HepG2 (cell line): ENCODE measurements at regions not wholly inside any gene's neighbourhood (a gene's known extent, or its start where the extent isn't known, plus 50 kb on each side); places are given as distances from the start of the nearest gene placed in this dataset.
A peak's percentile ranks its signal among the peaks of the same experiment; 100 is the strongest.

ENCODE experiments used
- CCDC6 ChIP-seq: sonication (generic); formaldehyde crosslinking; IDR thresholded peaks from 2 replicates; pipeline ENCODE4 v1.8.1; 2022; ENCODE audit warnings: mild to moderate bottlenecking, missing genetic modification reagents, moderate library complexity
- DR1 ChIP-seq: sonication (generic); formaldehyde crosslinking; IDR thresholded peaks from 2 replicates; pipeline ENCODE4 v1.8.0; 2021; ENCODE audit warnings: mild to moderate bottlenecking, missing genetic modification reagents, inconsistent platforms
- EHMT2 ChIP-seq: fragments of 200-600 bp; sonication (generic); IDR thresholded peaks from 2 replicates; pipeline ENCODE4 v1.7.0; 2017; ENCODE audit warnings: antibody characterized with exemption, low read depth, low read length, borderline replicate concordance
- GATAD2A ChIP-seq: IDR thresholded peaks from 2 replicates; pipeline ENCODE4 v1.6.1; 2016
- HNF4A ChIP-seq: sonication (generic); formaldehyde crosslinking; IDR thresholded peaks from 2 replicates; pipeline ENCODE4 v1.4.0; 2020; ENCODE audit warnings: missing genetic modification reagents
- NCOA2 ChIP-seq: sonication (generic); formaldehyde crosslinking; IDR thresholded peaks from 2 replicates; pipeline ENCODE4 v1.8.0; 2022; ENCODE audit warnings: inconsistent platforms
- NCOR1 ChIP-seq: fragments of 200-600 bp; sonication (generic); IDR thresholded peaks from 2 replicates; pipeline ENCODE4 v1.7.0; 2017; ENCODE audit warnings: antibody characterized with exemption, low read length, borderline replicate concordance
- NFRKB ChIP-seq: fragments of 450-650 bp; IDR thresholded peaks from 2 replicates; pipeline ENCODE4 v1.6.1; 2017
- PHF8 ChIP-seq: sonication (generic); formaldehyde crosslinking; IDR thresholded peaks from 2 replicates; pipeline ENCODE4 v1.5.0; 2020; ENCODE audit warnings: missing genetic modification reagents
- RXRB ChIP-seq: IDR thresholded peaks from 2 replicates; pipeline ENCODE4 v1.6.1; 2016; ENCODE audit warnings: borderline replicate concordance, missing genetic modification reagents, missing compliant biosample characterization
- ZKSCAN8 ChIP-seq: IDR thresholded peaks from 2 replicates; pipeline ENCODE4 v1.6.1; 2016; ENCODE audit warnings: borderline replicate concordance, missing genetic modification reagents, missing compliant biosample characterization
- ZNF256 ChIP-seq: sonication (generic); formaldehyde crosslinking; conservative IDR thresholded peaks from 2 replicates; pipeline ENCODE4 v1.4.0; 2020; ENCODE audit warnings: missing genetic modification reagents
- ZNF263 ChIP-seq: sonication (generic); formaldehyde crosslinking; IDR thresholded peaks from 2 replicates; pipeline ENCODE4 v1.4.0; 2020; ENCODE audit warnings: missing genetic modification reagents
- ZNF329 ChIP-seq: sonication (generic); formaldehyde crosslinking; IDR thresholded peaks from 2 replicates; pipeline ENCODE4 v1.9.0; 2021; ENCODE audit warnings: low read depth, mild to moderate bottlenecking, missing genetic modification reagents
- ZNF562 ChIP-seq: sonication (generic); formaldehyde crosslinking; IDR thresholded peaks from 2 replicates; pipeline ENCODE4 v1.8.0; 2022; ENCODE audit warnings: missing genetic modification reagents, borderline replicate concordance
- TF ChIP-seq, protein P1 (sequence below): sonication (generic); formaldehyde crosslinking; IDR thresholded peaks from 2 replicates; pipeline ENCODE4 v1.4.0; 2020; ENCODE audit warnings: missing genetic modification reagents
- TF ChIP-seq, protein P2 (sequence below), 2 experiments: fragments of 450-650 bp in 1 of 2; sonication (generic) in 1 of 2; formaldehyde crosslinking in 1 of 2; IDR thresholded peaks; 2 replicates each; pipeline versions ENCODE4 v1.6.1 to v1.8.0; 2016 to 2022; ENCODE audit warnings: antibody characterized with exemption in 1 of 2, mild to moderate bottlenecking in 1 of 2, missing genetic modification reagents in 1 of 2
- TF ChIP-seq, protein P3 (sequence below): sonication (generic); formaldehyde crosslinking; IDR thresholded peaks from 2 replicates; pipeline ENCODE4 v1.4.0; 2020; ENCODE audit warnings: mild to moderate bottlenecking, missing genetic modification reagents

DNA sequence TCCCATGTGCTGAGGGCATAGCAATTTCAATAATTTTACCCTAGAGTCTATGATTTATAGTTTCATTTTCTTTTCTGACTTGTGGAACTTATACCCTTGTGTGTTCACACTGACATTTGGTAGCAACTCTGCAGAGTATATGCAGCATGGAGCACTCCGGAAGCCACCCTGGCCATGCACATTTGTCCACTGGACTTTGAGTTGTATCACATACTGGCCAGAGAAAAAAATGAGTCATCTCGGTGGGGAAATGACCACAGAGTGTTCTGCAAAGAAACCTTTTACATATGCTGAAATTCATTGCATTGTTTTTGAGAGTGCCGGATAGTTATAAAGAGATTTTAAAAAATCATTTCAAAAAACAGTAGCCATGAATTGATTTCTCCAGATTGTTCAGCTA is 164.8 kb upstream of the COBL start (continued):
- peak; percentile 81 for TF ChIP-seq HNF4A (CRISPR knock-in tag)
- TF ChIP-seq, protein P1, sequence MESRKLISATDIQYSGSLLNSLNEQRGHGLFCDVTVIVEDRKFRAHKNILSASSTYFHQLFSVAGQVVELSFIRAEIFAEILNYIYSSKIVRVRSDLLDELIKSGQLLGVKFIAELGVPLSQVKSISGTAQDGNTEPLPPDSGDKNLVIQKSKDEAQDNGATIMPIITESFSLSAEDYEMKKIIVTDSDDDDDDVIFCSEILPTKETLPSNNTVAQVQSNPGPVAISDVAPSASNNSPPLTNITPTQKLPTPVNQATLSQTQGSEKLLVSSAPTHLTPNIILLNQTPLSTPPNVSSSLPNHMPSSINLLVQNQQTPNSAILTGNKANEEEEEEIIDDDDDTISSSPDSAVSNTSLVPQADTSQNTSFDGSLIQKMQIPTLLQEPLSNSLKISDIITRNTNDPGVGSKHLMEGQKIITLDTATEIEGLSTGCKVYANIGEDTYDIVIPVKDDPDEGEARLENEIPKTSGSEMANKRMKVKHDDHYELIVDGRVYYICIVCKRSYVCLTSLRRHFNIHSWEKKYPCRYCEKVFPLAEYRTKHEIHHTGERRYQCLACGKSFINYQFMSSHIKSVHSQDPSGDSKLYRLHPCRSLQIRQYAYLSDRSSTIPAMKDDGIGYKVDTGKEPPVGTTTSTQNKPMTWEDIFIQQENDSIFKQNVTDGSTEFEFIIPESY (CRISPR knock-in tag) = no peak
- TF ChIP-seq ZNF329 (CRISPR knock-in tag) = no peak
- no peak for TF ChIP-seq DR1 (CRISPR knock-in tag)
- no peak for TF ChIP-seq ZNF562 (CRISPR knock-in tag)
- peak; percentile 21; the same call in 1 of the 2 replicates for TF ChIP-seq NCOR1
- 0 out of 2 replicates have a peak, but pooled peaks have one; percentile 37 for TF ChIP-seq GATAD2A (CRISPR knock-in tag)
- TF ChIP-seq ZKSCAN8 (CRISPR knock-in tag) = 0 out of 2 replicates have a peak, but pooled peaks have one; percentile 29
- 0 out of 2 replicates have a peak, but pooled peaks have one; percentile 33 for TF ChIP-seq RXRB (CRISPR knock-in tag)
- 0 out of 2 replicates have a peak, but pooled peaks have one; percentile 18 for TF ChIP-seq NCOA2 (CRISPR knock-in tag)
- TF ChIP-seq, protein P2, sequence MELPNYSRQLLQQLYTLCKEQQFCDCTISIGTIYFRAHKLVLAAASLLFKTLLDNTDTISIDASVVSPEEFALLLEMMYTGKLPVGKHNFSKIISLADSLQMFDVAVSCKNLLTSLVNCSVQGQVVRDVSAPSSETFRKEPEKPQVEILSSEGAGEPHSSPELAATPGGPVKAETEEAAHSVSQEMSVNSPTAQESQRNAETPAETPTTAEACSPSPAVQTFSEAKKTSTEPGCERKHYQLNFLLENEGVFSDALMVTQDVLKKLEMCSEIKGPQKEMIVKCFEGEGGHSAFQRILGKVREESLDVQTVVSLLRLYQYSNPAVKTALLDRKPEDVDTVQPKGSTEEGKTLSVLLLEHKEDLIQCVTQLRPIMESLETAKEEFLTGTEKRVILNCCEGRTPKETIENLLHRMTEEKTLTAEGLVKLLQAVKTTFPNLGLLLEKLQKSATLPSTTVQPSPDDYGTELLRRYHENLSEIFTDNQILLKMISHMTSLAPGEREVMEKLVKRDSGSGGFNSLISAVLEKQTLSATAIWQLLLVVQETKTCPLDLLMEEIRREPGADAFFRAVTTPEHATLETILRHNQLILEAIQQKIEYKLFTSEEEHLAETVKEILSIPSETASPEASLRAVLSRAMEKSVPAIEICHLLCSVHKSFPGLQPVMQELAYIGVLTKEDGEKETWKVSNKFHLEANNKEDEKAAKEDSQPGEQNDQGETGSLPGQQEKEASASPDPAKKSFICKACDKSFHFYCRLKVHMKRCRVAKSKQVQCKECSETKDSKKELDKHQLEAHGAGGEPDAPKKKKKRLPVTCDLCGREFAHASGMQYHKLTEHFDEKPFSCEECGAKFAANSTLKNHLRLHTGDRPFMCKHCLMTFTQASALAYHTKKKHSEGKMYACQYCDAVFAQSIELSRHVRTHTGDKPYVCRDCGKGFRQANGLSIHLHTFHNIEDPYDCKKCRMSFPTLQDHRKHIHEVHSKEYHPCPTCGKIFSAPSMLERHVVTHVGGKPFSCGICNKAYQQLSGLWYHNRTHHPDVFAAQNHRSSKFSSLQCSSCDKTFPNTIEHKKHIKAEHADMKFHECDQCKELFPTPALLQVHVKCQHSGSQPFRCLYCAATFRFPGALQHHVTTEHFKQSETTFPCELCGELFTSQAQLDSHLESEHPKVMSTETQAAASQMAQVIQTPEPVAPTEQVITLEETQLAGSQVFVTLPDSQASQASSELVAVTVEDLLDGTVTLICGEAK (IDR thresholded peaks at IDR 0.05) = no peak
- TF ChIP-seq, protein P2 (CRISPR knock-in tag; IDR thresholded peaks at IDR 0.05) = no peak
- TF ChIP-seq PHF8 (CRISPR knock-in tag) = no peak
- no peak for TF ChIP-seq CCDC6 (CRISPR knock-in tag)
- no peak; the same call in 1 of the 2 replicates for TF ChIP-seq EHMT2
- TF ChIP-seq, protein P3, sequence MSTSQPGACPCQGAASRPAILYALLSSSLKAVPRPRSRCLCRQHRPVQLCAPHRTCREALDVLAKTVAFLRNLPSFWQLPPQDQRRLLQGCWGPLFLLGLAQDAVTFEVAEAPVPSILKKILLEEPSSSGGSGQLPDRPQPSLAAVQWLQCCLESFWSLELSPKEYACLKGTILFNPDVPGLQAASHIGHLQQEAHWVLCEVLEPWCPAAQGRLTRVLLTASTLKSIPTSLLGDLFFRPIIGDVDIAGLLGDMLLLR (CRISPR knock-in tag) = no peak
- no peak for TF ChIP-seq ZNF256 (CRISPR knock-in tag)
- TF ChIP-seq NFRKB = no peak
- peak; percentile 93 for TF ChIP-seq ZNF263 (CRISPR knock-in tag)
